ENCODE measurements at regions not wholly inside any gene's neighbourhood (a gene's known extent, or its start where the extent isn't known, plus 50 kb on each side); places are given as distances from the start of the nearest gene placed in this dataset.
A peak's percentile ranks its signal among the peaks of the same experiment; 100 is the strongest.

- H3K36me3 ChIP-seq (ENCODE audit: insufficient read depth, low read length) = no peaks in the 10 kb centered on the region
- no peak overlapping the region for H2AFZ ChIP-seq (ENCODE audit: low read depth, low read length)
- no peaks in the 10 kb centered on the region for H4K20me1 ChIP-seq (ENCODE audit: insufficient read depth, low read length)
- H3K4me2 ChIP-seq (ENCODE audit: insufficient read depth, low read length) = no peak overlapping the region
- no peaks in the 10 kb centered on the region for H3K27me3 ChIP-seq (ENCODE audit: insufficient read depth, low read length, poor library complexity)
- ATAC-seq (ENCODE audit: insufficient read depth, low read depth) = no peak
- no peak for DNase-seq
- H3K27ac ChIP-seq (ENCODE audit: low read length) = no peak overlapping the region
- TF ChIP-seq, protein P1, sequence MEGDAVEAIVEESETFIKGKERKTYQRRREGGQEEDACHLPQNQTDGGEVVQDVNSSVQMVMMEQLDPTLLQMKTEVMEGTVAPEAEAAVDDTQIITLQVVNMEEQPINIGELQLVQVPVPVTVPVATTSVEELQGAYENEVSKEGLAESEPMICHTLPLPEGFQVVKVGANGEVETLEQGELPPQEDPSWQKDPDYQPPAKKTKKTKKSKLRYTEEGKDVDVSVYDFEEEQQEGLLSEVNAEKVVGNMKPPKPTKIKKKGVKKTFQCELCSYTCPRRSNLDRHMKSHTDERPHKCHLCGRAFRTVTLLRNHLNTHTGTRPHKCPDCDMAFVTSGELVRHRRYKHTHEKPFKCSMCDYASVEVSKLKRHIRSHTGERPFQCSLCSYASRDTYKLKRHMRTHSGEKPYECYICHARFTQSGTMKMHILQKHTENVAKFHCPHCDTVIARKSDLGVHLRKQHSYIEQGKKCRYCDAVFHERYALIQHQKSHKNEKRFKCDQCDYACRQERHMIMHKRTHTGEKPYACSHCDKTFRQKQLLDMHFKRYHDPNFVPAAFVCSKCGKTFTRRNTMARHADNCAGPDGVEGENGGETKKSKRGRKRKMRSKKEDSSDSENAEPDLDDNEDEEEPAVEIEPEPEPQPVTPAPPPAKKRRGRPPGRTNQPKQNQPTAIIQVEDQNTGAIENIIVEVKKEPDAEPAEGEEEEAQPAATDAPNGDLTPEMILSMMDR (IDR thresholded peaks at IDR 0.05; ENCODE audit: borderline replicate concordance, extremely low read depth, low read length, poor library complexity, severe bottlenecking) = no peak
- TF ChIP-seq EZH2 (IDR thresholded peaks at IDR 0.05; ENCODE audit: borderline replicate concordance, low read depth, low read length, severe bottlenecking) = no peak
- H3K9ac ChIP-seq (ENCODE audit: low read depth, low read length) = no peak overlapping the region
- no peak overlapping the region for H3K4me3 ChIP-seq (ENCODE audit: low read depth in 1 of 2, low read length in 2 of 2)
- H3K9me3 ChIP-seq (ENCODE audit: insufficient read depth, low read length, severe bottlenecking) = no peaks in the 10 kb centered on the region
- no peaks in the 10 kb centered on the region for H3K79me2 ChIP-seq (ENCODE audit: insufficient read depth, low read length)
- peaks cover 6% of the 10 kb centered on the region for H3K4me1 ChIP-seq (ENCODE audit: insufficient read depth, low read length)
These were observed 120.8 kb upstream of the MCTP2 start for GRCh38 chr15:94110476-94111130.

DNA sequence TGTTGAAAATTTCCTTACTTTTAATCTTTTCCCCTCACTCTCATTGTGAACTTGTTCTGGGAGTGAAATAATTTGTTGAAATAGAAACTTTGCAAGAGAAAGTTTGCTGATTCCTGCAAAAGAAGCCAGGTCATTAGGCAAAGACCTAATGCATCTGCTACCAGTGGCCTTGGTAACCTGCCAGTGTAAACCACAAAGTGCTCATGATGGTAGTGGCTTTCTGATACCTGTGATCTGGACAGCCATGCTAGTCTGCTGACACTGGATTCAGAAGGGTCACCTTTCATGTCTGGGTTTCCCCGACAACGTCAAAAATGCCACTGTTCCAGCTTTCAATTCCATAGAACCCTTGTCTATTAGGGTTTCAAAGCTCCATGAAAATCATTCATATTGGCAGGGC lies 123.7 kb upstream of the MCTP2 start:
- Histone ChIP-seq H3K27ac (ENCODE audit: low read length) (no peak overlapping the region), H3K9me3 (ENCODE audit: insufficient read depth, low read length, severe bottlenecking) (no peaks in the 10 kb centered on the region), H3K36me3 (ENCODE audit: insufficient read depth, low read length) (no peaks in the 10 kb centered on the region), H3K4me2 (ENCODE audit: insufficient read depth, low read length) (no peak overlapping the region), H3K79me2 (ENCODE audit: insufficient read depth, low read length) (no peaks in the 10 kb centered on the region), H4K20me1 (ENCODE audit: insufficient read depth, low read length) (no peaks in the 10 kb centered on the region), H3K27me3 (ENCODE audit: insufficient read depth, low read length, poor library complexity) (no peaks in the 10 kb centered on the region), H3K4me3 (ENCODE audit: low read depth in 1 of 2, low read length in 2 of 2) (no peak overlapping the region), H2AFZ (ENCODE audit: low read depth, low read length) (no peak overlapping the region), H3K4me1 (ENCODE audit: insufficient read depth, low read length) (peaks cover 11% of the 10 kb centered on the region), H3K9ac (ENCODE audit: low read depth, low read length) (no peak overlapping the region)
- no peak for DNase-seq
- no peak for ATAC-seq (ENCODE audit: insufficient read depth, low read depth)
- TF ChIP-seq, protein P1 (IDR thresholded peaks at IDR 0.05; ENCODE audit: borderline replicate concordance, extremely low read depth, low read length, poor library complexity, severe bottlenecking) = no peak
- no peak for TF ChIP-seq EZH2 (IDR thresholded peaks at IDR 0.05; ENCODE audit: borderline replicate concordance, low read depth, low read length, severe bottlenecking)

DNA sequence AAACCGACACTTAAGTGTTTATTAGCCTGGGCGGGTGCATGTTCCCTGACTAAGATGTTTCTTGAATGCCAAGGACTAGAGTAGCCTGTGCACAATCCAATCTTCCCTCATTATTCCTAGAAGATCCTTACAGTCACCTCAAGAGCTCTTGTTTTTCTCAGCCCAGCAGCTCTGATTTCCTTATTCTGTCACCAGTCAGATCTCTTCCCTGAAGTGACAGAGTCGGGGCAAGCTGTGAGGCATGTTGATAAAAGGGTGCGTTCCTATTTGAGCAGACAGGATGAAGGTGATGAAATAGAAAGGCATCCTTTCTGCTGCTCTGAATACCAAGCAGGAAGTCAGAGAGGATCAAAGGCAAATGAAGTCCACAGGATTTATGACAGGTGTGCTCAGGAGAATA lies 125.6 kb upstream of the MCTP2 start:
- peak overlapping the region; percentile 42 for H2AFZ ChIP-seq (ENCODE audit: low read depth, low read length)
- no peaks in the 10 kb centered on the region for H3K79me2 ChIP-seq (ENCODE audit: insufficient read depth, low read length)
- H3K36me3 ChIP-seq (ENCODE audit: insufficient read depth, low read length) = no peaks in the 10 kb centered on the region
- H3K4me3 ChIP-seq (ENCODE audit: low read depth in 1 of 2, low read length in 2 of 2) = no peak overlapping the region
- H3K9me3 ChIP-seq (ENCODE audit: insufficient read depth, low read length, severe bottlenecking) = no peaks in the 10 kb centered on the region
- no peaks in the 10 kb centered on the region for H4K20me1 ChIP-seq (ENCODE audit: insufficient read depth, low read length)
- TF ChIP-seq, protein P1 (IDR thresholded peaks at IDR 0.05; ENCODE audit: borderline replicate concordance, extremely low read depth, low read length, poor library complexity, severe bottlenecking) = no peak
- no peak for TF ChIP-seq EZH2 (IDR thresholded peaks at IDR 0.05; ENCODE audit: borderline replicate concordance, low read depth, low read length, severe bottlenecking)
- peak overlapping the region; percentile 48 for H3K27ac ChIP-seq (ENCODE audit: low read length)
- DNase-seq = peak; percentile 63
- H3K4me2 ChIP-seq (ENCODE audit: insufficient read depth, low read length) = peak overlapping the region; percentile 18
- H3K4me1 ChIP-seq (ENCODE audit: insufficient read depth, low read length) = peaks cover 11% of the 10 kb centered on the region
- no peak overlapping the region for H3K9ac ChIP-seq (ENCODE audit: low read depth, low read length)
- H3K27me3 ChIP-seq (ENCODE audit: insufficient read depth, low read length, poor library complexity) = no peaks in the 10 kb centered on the region
- ATAC-seq (ENCODE audit: insufficient read depth, low read depth) = peak; percentile 97
